ENCODE measurements at regions not wholly inside any gene's neighbourhood (a gene's known extent, or its start where the extent isn't known, plus 50 kb on each side); places are given as distances from the start of the nearest gene placed in this dataset.

GRCh38 chr3:95565502-95565901 is 1248.9 kb upstream of the EPHA6 start:
- no peak for TF ChIP-seq EZH2 (IDR thresholded peaks at IDR 0.05; ENCODE audit: borderline replicate concordance, insufficient read depth, low read length, poor library complexity, severe bottlenecking)
- TF ChIP-seq TAF1 (IDR thresholded peaks at IDR 0.05; ENCODE audit: low read depth) = no peak
- TF ChIP-seq EP300 (conservative IDR thresholded peaks at IDR 0.05; ENCODE audit: poor library complexity, severe bottlenecking) = no peak
- TF ChIP-seq CTCF (IDR thresholded peaks at IDR 0.05; ENCODE audit: poor library complexity, severe bottlenecking) = no peak
- TF ChIP-seq REST (IDR thresholded peaks at IDR 0.05; ENCODE audit: borderline replicate concordance) = no peak
- no peak for TF ChIP-seq MXI1 (conservative IDR thresholded peaks at IDR 0.05; ENCODE audit: poor library complexity, severe bottlenecking)
- no peak for TF ChIP-seq POLR2AphosphoS5 (IDR thresholded peaks at IDR 0.05)
- no peak for TF ChIP-seq SMC3 (conservative IDR thresholded peaks at IDR 0.05; ENCODE audit: poor library complexity)
- no peak for TF ChIP-seq RAD21 (conservative IDR thresholded peaks at IDR 0.05)
- Histone ChIP-seq H3K9ac (ENCODE audit: low read length) (no peak overlapping the region), H3K27ac (ENCODE audit: low read length) (no peak overlapping the region), H3K4me3 (ENCODE audit: low read length) (no peak overlapping the region), H3K9me2 (ENCODE audit: insufficient read depth, low read length) (no peaks in the 10 kb centered on the region), H2AFZ (ENCODE audit: low read depth, low read length) (no peak overlapping the region), H3K27me3 (ENCODE audit: insufficient read depth, low read depth, low read length) (no peaks in the 10 kb centered on the region), H3K79me2 (replicated peaks; ENCODE audit: insufficient read depth, low read length) (no peaks in the 10 kb centered on the region), H4K20me1 (ENCODE audit: insufficient read depth) (no peaks in the 10 kb centered on the region), H3K4me2 (ENCODE audit: low read length) (no peak overlapping the region), H3K9me3 (ENCODE audit: low read length) (no peaks in the 10 kb centered on the region), H3F3A (ENCODE audit: insufficient read depth, low read length, poor library complexity, severe bottlenecking) (no peaks in the 10 kb centered on the region), H3K36me3 (ENCODE audit: insufficient read depth, low read length) (no peaks in the 10 kb centered on the region)

GRCh38 chr3:95567346-95567745 is 1247.0 kb upstream of the EPHA6 start:
- Histone ChIP-seq H3K4me3 (ENCODE audit: low read length) (no peak overlapping the region), H3K4me2 (ENCODE audit: low read length) (no peak overlapping the region), H3K27me3 (ENCODE audit: insufficient read depth, low read depth, low read length) (no peaks in the 10 kb centered on the region), H4K20me1 (ENCODE audit: insufficient read depth) (no peaks in the 10 kb centered on the region), H3K27ac (ENCODE audit: low read length) (no peak overlapping the region), H3F3A (ENCODE audit: insufficient read depth, low read length, poor library complexity, severe bottlenecking) (no peaks in the 10 kb centered on the region), H3K79me2 (replicated peaks; ENCODE audit: insufficient read depth, low read length) (no peaks in the 10 kb centered on the region), H2AFZ (ENCODE audit: low read depth, low read length) (no peak overlapping the region), H3K36me3 (ENCODE audit: insufficient read depth, low read length) (no peaks in the 10 kb centered on the region), H3K9me2 (ENCODE audit: insufficient read depth, low read length) (no peaks in the 10 kb centered on the region), H3K9me3 (ENCODE audit: low read length) (no peaks in the 10 kb centered on the region), H3K9ac (ENCODE audit: low read length) (no peak overlapping the region)
- TF ChIP-seq POLR2AphosphoS5 (IDR thresholded peaks at IDR 0.05) (no peak), RAD21 (conservative IDR thresholded peaks at IDR 0.05) (no peak), REST (IDR thresholded peaks at IDR 0.05; ENCODE audit: borderline replicate concordance) (no peak), SMC3 (conservative IDR thresholded peaks at IDR 0.05; ENCODE audit: poor library complexity) (no peak), CTCF (IDR thresholded peaks at IDR 0.05; ENCODE audit: poor library complexity, severe bottlenecking) (no peak), EZH2 (IDR thresholded peaks at IDR 0.05; ENCODE audit: borderline replicate concordance, insufficient read depth, low read length, poor library complexity, severe bottlenecking) (no peak), TAF1 (IDR thresholded peaks at IDR 0.05; ENCODE audit: low read depth) (no peak), EP300 (conservative IDR thresholded peaks at IDR 0.05; ENCODE audit: poor library complexity, severe bottlenecking) (no peak), MXI1 (conservative IDR thresholded peaks at IDR 0.05; ENCODE audit: poor library complexity, severe bottlenecking) (no peak)
